ENCODE measurements at regions not wholly inside any gene's neighbourhood (a gene's known extent, or its start where the extent isn't known, plus 50 kb on each side); places are given as distances from the start of the nearest gene placed in this dataset.

GRCh38 chr22:27292542-27293299 lies 508.8 kb downstream of the MN1 start:
- TF ChIP-seq EZH2 (IDR thresholded peaks at IDR 0.05; ENCODE audit: borderline replicate concordance, low read depth, low read length, poor library complexity, severe bottlenecking): no peak
- TF ChIP-seq, protein P1, sequence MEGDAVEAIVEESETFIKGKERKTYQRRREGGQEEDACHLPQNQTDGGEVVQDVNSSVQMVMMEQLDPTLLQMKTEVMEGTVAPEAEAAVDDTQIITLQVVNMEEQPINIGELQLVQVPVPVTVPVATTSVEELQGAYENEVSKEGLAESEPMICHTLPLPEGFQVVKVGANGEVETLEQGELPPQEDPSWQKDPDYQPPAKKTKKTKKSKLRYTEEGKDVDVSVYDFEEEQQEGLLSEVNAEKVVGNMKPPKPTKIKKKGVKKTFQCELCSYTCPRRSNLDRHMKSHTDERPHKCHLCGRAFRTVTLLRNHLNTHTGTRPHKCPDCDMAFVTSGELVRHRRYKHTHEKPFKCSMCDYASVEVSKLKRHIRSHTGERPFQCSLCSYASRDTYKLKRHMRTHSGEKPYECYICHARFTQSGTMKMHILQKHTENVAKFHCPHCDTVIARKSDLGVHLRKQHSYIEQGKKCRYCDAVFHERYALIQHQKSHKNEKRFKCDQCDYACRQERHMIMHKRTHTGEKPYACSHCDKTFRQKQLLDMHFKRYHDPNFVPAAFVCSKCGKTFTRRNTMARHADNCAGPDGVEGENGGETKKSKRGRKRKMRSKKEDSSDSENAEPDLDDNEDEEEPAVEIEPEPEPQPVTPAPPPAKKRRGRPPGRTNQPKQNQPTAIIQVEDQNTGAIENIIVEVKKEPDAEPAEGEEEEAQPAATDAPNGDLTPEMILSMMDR (conservative IDR thresholded peaks at IDR 0.05; ENCODE audit: low read depth, low read length): no peak
- CTCF ChIA-PET: no interaction called here
- POLR2A ChIA-PET (ENCODE audit: low non-redundant PET): no interaction called here
- no peaks in the 10 kb centered on the region for H3K36me3 ChIP-seq (ENCODE audit: insufficient read depth, low read length, poor library complexity, severe bottlenecking)
- DNase-seq (ENCODE audit: low spot score): no peak
- intact Hi-C loops (cut with micrococcal nuclease; ENCODE audit: unreplicated experiment): no loop called here
- BruUV-seq (replicated peaks): no TSS peak
- no peaks in the 10 kb centered on the region for H3K27me3 ChIP-seq (replicated peaks; ENCODE audit: insufficient read depth, low read depth, low read length, poor library complexity)
- H3K4me1 ChIP-seq (ENCODE audit: insufficient read depth, low read length, poor library complexity, severe bottlenecking): peaks cover 13% of the 10 kb centered on the region
- H3K27ac ChIP-seq (ENCODE audit: low read depth, low read length, poor library complexity, severe bottlenecking): no peak overlapping the region
- H3K4me3 ChIP-seq (ENCODE audit: low read depth, low read length, poor library complexity, severe bottlenecking): no peak overlapping the region
- no peaks in the 10 kb centered on the region for H3K9me3 ChIP-seq (ENCODE audit: low read depth, low read length, poor library complexity, severe bottlenecking)

DNA sequence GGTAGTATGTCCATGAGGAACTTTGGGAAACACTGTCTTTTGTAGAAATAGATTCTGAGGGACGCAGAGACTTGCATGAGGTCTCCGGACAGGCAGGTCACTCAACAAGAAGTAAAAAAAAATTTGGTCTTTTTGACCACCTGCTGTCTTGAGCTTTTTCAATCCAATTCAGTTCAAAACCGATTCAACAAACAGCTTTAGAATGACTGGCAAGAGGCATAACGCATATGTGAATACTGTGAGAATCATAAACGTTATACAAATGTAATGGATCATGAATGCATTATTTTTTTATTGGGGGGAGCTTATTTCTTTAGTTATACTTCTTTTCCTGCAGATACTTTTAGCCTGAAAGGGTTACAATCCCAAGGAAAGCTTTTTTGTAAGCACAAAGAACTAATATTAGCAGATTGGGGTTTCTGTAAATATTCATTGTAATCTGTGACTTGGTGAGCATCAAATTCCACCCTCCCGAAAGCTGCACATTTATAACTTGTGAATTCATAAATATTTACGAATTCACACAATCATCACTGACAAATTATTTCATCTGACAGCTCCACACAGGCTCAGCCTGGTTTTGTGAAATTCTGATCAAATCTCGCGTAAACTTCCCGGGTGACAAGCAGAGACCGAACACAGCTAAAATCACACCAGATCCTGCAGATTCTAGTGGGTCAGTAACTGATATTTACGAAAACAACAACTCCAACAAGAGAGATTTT lies 507.7 kb downstream of the MN1 start:
- CTCF ChIA-PET: no interaction called here
- no peaks in the 10 kb centered on the region for H3K9me3 ChIP-seq (ENCODE audit: low read depth, low read length, poor library complexity, severe bottlenecking)
- BruUV-seq (replicated peaks): no TSS peak
- POLR2A ChIA-PET (ENCODE audit: low non-redundant PET): no interaction called here
- TF ChIP-seq, protein P1 (conservative IDR thresholded peaks at IDR 0.05; ENCODE audit: low read depth, low read length): no peak
- TF ChIP-seq EZH2 (IDR thresholded peaks at IDR 0.05; ENCODE audit: borderline replicate concordance, low read depth, low read length, poor library complexity, severe bottlenecking): no peak
- no peak for DNase-seq (ENCODE audit: low spot score)
- no peaks in the 10 kb centered on the region for H3K36me3 ChIP-seq (ENCODE audit: insufficient read depth, low read length, poor library complexity, severe bottlenecking)
- no peaks in the 10 kb centered on the region for H3K27me3 ChIP-seq (replicated peaks; ENCODE audit: insufficient read depth, low read depth, low read length, poor library complexity)
- peak overlapping the region; percentile 2 for H3K27ac ChIP-seq (ENCODE audit: low read depth, low read length, poor library complexity, severe bottlenecking)
- intact Hi-C loops (cut with micrococcal nuclease; ENCODE audit: unreplicated experiment): no loop called here
- H3K4me1 ChIP-seq (ENCODE audit: insufficient read depth, low read length, poor library complexity, severe bottlenecking): peaks cover 25% of the 10 kb centered on the region
- no peak overlapping the region for H3K4me3 ChIP-seq (ENCODE audit: low read depth, low read length, poor library complexity, severe bottlenecking)

- ChIA-PET POLR2A (ENCODE audit: low non-redundant PET) (no interaction called here), CTCF (no interaction called here)
These were observed 506.5 kb downstream of the MN1 start for GRCh38 chr22:27295040-27295439.

More at GRCh38 chr22:27295040-27295439, 506.5 kb downstream of the MN1 start:
- Histone ChIP-seq H3K27me3 (replicated peaks; ENCODE audit: insufficient read depth, low read depth, low read length, poor library complexity) (no peaks in the 10 kb centered on the region), H3K4me3 (ENCODE audit: low read depth, low read length, poor library complexity, severe bottlenecking) (no peak overlapping the region), H3K27ac (ENCODE audit: low read depth, low read length, poor library complexity, severe bottlenecking) (no peak overlapping the region), H3K36me3 (ENCODE audit: insufficient read depth, low read length, poor library complexity, severe bottlenecking) (no peaks in the 10 kb centered on the region), H3K4me1 (ENCODE audit: insufficient read depth, low read length, poor library complexity, severe bottlenecking) (peaks cover 36% of the 10 kb centered on the region), H3K9me3 (ENCODE audit: low read depth, low read length, poor library complexity, severe bottlenecking) (no peaks in the 10 kb centered on the region)
- no TSS peak for BruUV-seq (replicated peaks)
- TF ChIP-seq EZH2 (IDR thresholded peaks at IDR 0.05; ENCODE audit: borderline replicate concordance, low read depth, low read length, poor library complexity, severe bottlenecking): no peak
- TF ChIP-seq, protein P1 (conservative IDR thresholded peaks at IDR 0.05; ENCODE audit: low read depth, low read length): no peak
- peak; percentile 18 for DNase-seq (ENCODE audit: low spot score)
- intact Hi-C loops (cut with micrococcal nuclease; ENCODE audit: unreplicated experiment): no loop called here

Data from A673 (cell line).